H1 (cell line): ENCODE measurements at regions not wholly inside any gene's neighbourhood (a gene's known extent, or its start where the extent isn't known, plus 50 kb on each side); places are given as distances from the start of the nearest gene placed in this dataset.

Experiments
- CTCF ChIA-PET: fragments of 300-600 bp; sonication (Branson Sonifier 250); formaldehyde crosslinking; loops from one replicate; lab custom pipeline; 2021; ENCODE audit not compliant: partially characterized antibody; lab: Charles Lee
- POLR2A ChIA-PET: fragments of 300-600 bp; sonication (Branson Sonifier 250); formaldehyde crosslinking; loops from one replicate; lab custom pipeline; 2021; ENCODE audit warnings: inconsistent platforms; ENCODE audit not compliant: partially characterized antibody; lab: Charles Lee
- DNase-seq, 2 experiments: peaks; one replicate each; pipeline versions ENCODE4 v3.0.0 to v3.0.0-alpha.2; 2010 to 2022; ENCODE audit warnings: low spot score in 2 of 2, low read depth in 1 of 2, mixed read lengths in 1 of 2
- FAIRE-seq: peaks from 2 replicates; lab custom pipeline; 2011; peaks lifted over from hg19 to GRCh38; lab: Jason Lieb, UNC
- H2AFZ ChIP-seq: 2 replicates; pipeline ENCODE4 v1.8.1; 2012; ENCODE audit warnings: low read length, inconsistent platforms
- H2AK5ac ChIP-seq: 2 replicates; pipeline ENCODE4 v1.6.1; 2013; ENCODE audit warnings: low read depth, low read length
- H2BK120ac ChIP-seq: replicated peaks from 2 replicates; pipeline ENCODE3; 2013; ENCODE audit warnings: low read depth, low read length, inconsistent platforms
- H2BK12ac ChIP-seq: 2 replicates; pipeline ENCODE4 v1.6.1; 2013; ENCODE audit warnings: low read depth, low read length
- H2BK15ac ChIP-seq: 2 replicates; pipeline ENCODE4 v1.6.1; 2013; ENCODE audit warnings: low read length
- H2BK20ac ChIP-seq: 2 replicates; pipeline ENCODE4 v1.6.1; 2013; ENCODE audit warnings: low read length
- H2BK5ac ChIP-seq: 2 replicates; pipeline ENCODE4 v1.6.1; 2013; ENCODE audit warnings: low read depth, low read length
- H3K14ac ChIP-seq: 2 replicates; pipeline ENCODE4 v1.6.1; 2013; ENCODE audit warnings: inconsistent platforms; ENCODE audit not compliant: insufficient read length
- H3K18ac ChIP-seq: 2 replicates; pipeline ENCODE4 v1.6.1; 2013; ENCODE audit warnings: low read length; ENCODE audit errors: extremely low read depth
- H3K23ac ChIP-seq: 2 replicates; pipeline ENCODE4 v1.6.1; 2013; ENCODE audit warnings: inconsistent platforms; ENCODE audit not compliant: insufficient read length
- H3K23me2 ChIP-seq: 2 replicates; pipeline ENCODE4 v1.6.1; 2013; ENCODE audit warnings: low read depth, low read length
- H3K27ac ChIP-seq: 2 replicates; pipeline ENCODE4 v1.6.1; 2011; ENCODE audit warnings: low read depth, low read length, inconsistent platforms
- H3K27me3 ChIP-seq, 4 experiments: replicated peaks in 1 of 4; 1 replicate in 1 of 4; 2 replicates in 3 of 4; pipeline versions ENCODE4 v1.6.1 to v1.8.1; 2011 to 2013; ENCODE audit warnings: low read length in 3 of 4, mild to moderate bottlenecking in 3 of 4, inconsistent platforms in 2 of 4, mixed read lengths in 2 of 4, moderate library complexity in 1 of 4; ENCODE audit not compliant: control insufficient read depth in 3 of 4, insufficient read depth in 3 of 4; ENCODE audit errors: extremely low read depth in 1 of 4
- H3K36me3 ChIP-seq, 4 experiments: 2 replicates each; pipeline versions ENCODE4 v1.6.1 to v1.8.1; 2011 to 2013; ENCODE audit warnings: mild to moderate bottlenecking in 4 of 4, low read length in 3 of 4, moderate library complexity in 2 of 4, control low read depth in 1 of 4, inconsistent platforms in 1 of 4; ENCODE audit not compliant: insufficient read depth in 4 of 4, control insufficient read depth in 2 of 4
- H3K4ac ChIP-seq: replicated peaks from 2 replicates; pipeline ENCODE3; 2013; ENCODE audit warnings: low read length, low read depth, mixed read lengths, inconsistent platforms; ENCODE audit not compliant: insufficient read length
- H3K4me1 ChIP-seq, 4 experiments: replicated peaks in 1 of 4; 1 replicate in 1 of 4; 2 replicates in 3 of 4; pipeline versions ENCODE4 v1.6.1 to v1.8.1; 2011 to 2013; ENCODE audit warnings: low read length in 3 of 4, inconsistent platforms in 2 of 4, mixed read lengths in 1 of 4; ENCODE audit not compliant: insufficient read depth in 4 of 4, control insufficient read depth in 3 of 4
- H3K4me2 ChIP-seq, 2 experiments: 2 replicates each; pipeline versions ENCODE4 v1.6.1 to v1.8.1; 2011 to 2013; ENCODE audit warnings: low read depth in 2 of 2, low read length in 2 of 2, control low read depth in 1 of 2, inconsistent platforms in 1 of 2, mild to moderate bottlenecking in 1 of 2; ENCODE audit not compliant: insufficient read depth in 1 of 2
- H3K4me3 ChIP-seq, 4 experiments: fragments of 200-600, 300-600 bp in 1 of 4; sonication (generic), shearing (Covaris generic), sonication (Bioruptor Twin) in 1 of 4; 2 replicates each; pipeline versions ENCODE4 v1.5.1 to v1.8.1; 2011 to 2016; ENCODE audit warnings: low read length in 4 of 4, low read depth in 3 of 4, control low read depth in 2 of 4, inconsistent platforms in 2 of 4, mild to moderate bottlenecking in 2 of 4, mixed read lengths in 1 of 4, moderate library complexity in 1 of 4; ENCODE audit not compliant: insufficient read depth in 2 of 4; ENCODE audit errors: extremely low read depth in 1 of 4
- H3K56ac ChIP-seq: replicated peaks from 2 replicates; pipeline ENCODE3; 2013; ENCODE audit warnings: low read depth, mild to moderate bottlenecking, mixed read lengths, low read length, inconsistent platforms; ENCODE audit not compliant: insufficient read length
- H3K79me1 ChIP-seq: 2 replicates; pipeline ENCODE4 v1.6.1; 2013; ENCODE audit warnings: low read depth, low read length, control low read depth
- H3K79me2 ChIP-seq, 2 experiments: 2 replicates each; pipeline versions ENCODE4 v1.6.1 to v1.8.1; 2012 to 2013; ENCODE audit warnings: low read length in 2 of 2, mild to moderate bottlenecking in 2 of 2, inconsistent platforms in 1 of 2; ENCODE audit not compliant: insufficient read depth in 2 of 2, control insufficient read depth in 1 of 2
- H3K9ac ChIP-seq, 4 experiments: replicated peaks in 1 of 4; 1 replicate in 1 of 4; 2 replicates in 3 of 4; pipeline versions ENCODE4 v1.6.1 to v1.8.1; 2011 to 2013; ENCODE audit warnings: low read depth in 3 of 4, low read length in 3 of 4, control low read depth in 2 of 4, mild to moderate bottlenecking in 2 of 4, moderate library complexity in 2 of 4, inconsistent platforms in 1 of 4; ENCODE audit errors: extremely low read depth in 1 of 4
- H3K9me3 ChIP-seq, 2 experiments: 2 replicates each; pipeline versions ENCODE4 v1.6.1 to v1.8.1; 2012 to 2013; ENCODE audit warnings: mild to moderate bottlenecking in 2 of 2, moderate library complexity in 2 of 2, control low read depth in 1 of 2, inconsistent platforms in 1 of 2, low read depth in 1 of 2, low read length in 1 of 2, mixed read lengths in 1 of 2; ENCODE audit not compliant: insufficient read depth in 2 of 2
- H4K20me1 ChIP-seq, 2 experiments: replicated peaks in 1 of 2; 2 replicates each; pipeline versions ENCODE3 to v1.8.1; 2011 to 2013; ENCODE audit warnings: inconsistent platforms in 2 of 2, low read length in 2 of 2, mild to moderate bottlenecking in 1 of 2; ENCODE audit not compliant: insufficient read depth in 2 of 2, control insufficient read depth in 1 of 2
- H4K5ac ChIP-seq: 2 replicates; pipeline ENCODE4 v1.6.1; 2013; ENCODE audit warnings: low read length, low read depth, mixed read lengths, inconsistent platforms; ENCODE audit not compliant: insufficient read length
- H4K8ac ChIP-seq: 2 replicates; pipeline ENCODE4 v1.8.0; 2013; ENCODE audit warnings: mild to moderate bottlenecking, moderate library complexity, low read length, inconsistent platforms; ENCODE audit not compliant: insufficient read depth; ENCODE audit errors: extremely low read depth
- H4K91ac ChIP-seq: replicated peaks from 2 replicates; pipeline ENCODE3; 2013; ENCODE audit warnings: low read length, mixed read lengths, inconsistent platforms; ENCODE audit not compliant: insufficient read length
- ATF3 ChIP-seq: IDR thresholded peaks from 2 replicates; pipeline ENCODE4 v1.6.1; 2011; ENCODE audit warnings: low read depth, mild to moderate bottlenecking, low read length; ENCODE audit not compliant: insufficient read depth
- BCL11A ChIP-seq, 2 experiments: IDR thresholded peaks; one replicate each; pipeline ENCODE4 v1.6.1; 2011; ENCODE audit warnings: low read depth in 2 of 2, low read length in 2 of 2, mild to moderate bottlenecking in 2 of 2
- JUND ChIP-seq: IDR thresholded peaks from 2 replicates; pipeline ENCODE4 v1.6.1; 2011; ENCODE audit warnings: mild to moderate bottlenecking, improper control_type of control experiment, low read length
- POLR2A ChIP-seq, 2 experiments: IDR thresholded peaks; 1 replicate in 1 of 2; 2 replicates in 1 of 2; pipeline ENCODE4 v1.6.1; 2011; ENCODE audit warnings: low read depth in 2 of 2, low read length in 2 of 2, mild to moderate bottlenecking in 2 of 2; ENCODE audit errors: control extremely low read depth in 1 of 2
- POU5F1 ChIP-seq: IDR thresholded peaks from 2 replicates; pipeline ENCODE4 v1.6.1; 2011; ENCODE audit warnings: low read depth, mild to moderate bottlenecking, low read length, moderate library complexity
- RBBP5 ChIP-seq: IDR thresholded peaks from 2 replicates; pipeline ENCODE4 v1.7.1; 2012; ENCODE audit warnings: low read depth, mild to moderate bottlenecking, inconsistent platforms, low read length, moderate library complexity, borderline replicate concordance
- RNF2 ChIP-seq: fragments of 200-900, 300-1000 bp; sonication (generic); IDR thresholded peaks from 2 replicates; pipeline ENCODE4 v1.7.1; 2016; ENCODE audit warnings: borderline replicate concordance, low read depth, mild to moderate bottlenecking, antibody characterized with exemption, low read length; ENCODE audit not compliant: poor library complexity, severe bottlenecking; ENCODE audit errors: missing control alignments
- SAP30 ChIP-seq: fragments of 300-600 bp; sonication (generic); IDR thresholded peaks from 2 replicates; pipeline ENCODE4 v1.7.1; 2012; ENCODE audit warnings: low read length, moderate library complexity, mild to moderate bottlenecking, inconsistent platforms; ENCODE audit not compliant: insufficient read depth, insufficient replicate concordance
- SIX5 ChIP-seq: IDR thresholded peaks from 2 replicates; pipeline ENCODE4 v1.6.1; 2011; ENCODE audit warnings: mild to moderate bottlenecking, low read depth, low read length
- SP1 ChIP-seq: IDR thresholded peaks from 2 replicates; pipeline ENCODE4 v1.6.1; 2011; ENCODE audit warnings: low read depth, low read length
- SP2 ChIP-seq: IDR thresholded peaks from 2 replicates; pipeline ENCODE4 v1.6.1; 2012; ENCODE audit warnings: mild to moderate bottlenecking, low read length, inconsistent platforms
- SUZ12 ChIP-seq: fragments of 200-600 bp; sonication (generic); IDR thresholded peaks from 2 replicates; pipeline ENCODE4 v1.6.1; 2012; ENCODE audit warnings: mild to moderate bottlenecking, inconsistent platforms, low read length, moderate library complexity, mixed read lengths
- TAF1 ChIP-seq: IDR thresholded peaks from 2 replicates; pipeline ENCODE4 v1.6.1; 2011; ENCODE audit warnings: mild to moderate bottlenecking, low read depth, low read length
- YY1 ChIP-seq: IDR thresholded peaks from 2 replicates; pipeline ENCODE4 v1.6.1; 2011; ENCODE audit warnings: low read depth, mild to moderate bottlenecking, low read length
- ZNF274 ChIP-seq: IDR thresholded peaks from 2 replicates; pipeline ENCODE4 v1.7.0; 2012; ENCODE audit warnings: low read length, borderline replicate concordance; ENCODE audit errors: extremely low read depth
- WGBS, 2 experiments: shearing (Covaris generic) in 1 of 2; methylation state at CpG; one replicate each; pipeline versions ENCODE4 v1.1.6 to v1.1.7; 2013 to 2015; ENCODE audit warnings: low lambda C conversion rate in 2 of 2, mixed read lengths in 2 of 2, inconsistent platforms in 1 of 2, low coverage in 1 of 2, missing lambda C conversion rate in 1 of 2; ENCODE audit not compliant: insufficient replicate concordance in 2 of 2, insufficient coverage in 1 of 2, insufficient read length in 1 of 2; ENCODE audit errors: extremely low coverage in 1 of 2, missing lambda C conversion rate in 1 of 2; 5-methylcytosine and 5-hydroxymethylcytosine counted together

DNA sequence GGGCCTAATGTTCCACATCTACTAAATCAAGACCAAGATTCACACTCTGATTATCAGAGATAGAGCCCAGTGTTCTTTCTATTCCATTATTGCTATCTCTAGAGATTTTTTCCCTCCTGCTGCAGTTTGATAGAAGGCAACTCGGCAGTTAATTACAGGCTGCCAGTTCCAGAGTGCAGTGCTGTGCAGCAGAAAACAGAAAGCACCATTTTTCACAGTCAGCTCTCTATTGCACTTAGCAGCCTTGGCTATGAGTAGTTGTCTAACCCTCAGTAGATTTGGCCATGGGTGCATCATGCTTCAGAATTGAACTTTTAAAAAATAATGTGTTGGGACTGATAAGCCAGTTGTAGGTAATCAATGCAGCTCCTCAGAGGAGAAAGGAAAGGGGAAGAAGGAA lies 295.3 kb downstream of the MID1IP1 start:
- Histone ChIP-seq H3K18ac (no peak overlapping the region), H4K91ac (no peak overlapping the region), H3K27ac (no peak overlapping the region), H3K36me3 (no peaks in the 10 kb centered on the region), H3K4me1 (0 out of 7 replicates have a peak, but pooled peaks cover 0 to 5% (median 0%) of the 10 kb centered on the region in 4 experiments), H4K5ac (no peak overlapping the region), H2BK120ac (no peak overlapping the region), H2BK5ac (no peak overlapping the region), H2BK15ac (no peak overlapping the region), H2AK5ac (no peak overlapping the region), H2BK12ac (no peak overlapping the region), H3K9me3 (no peaks in the 10 kb centered on the region), H3K23me2 (no peaks in the 10 kb centered on the region), H3K14ac (no peak overlapping the region), H3K23ac (no peak overlapping the region), H4K8ac (no peak overlapping the region), H3K4me3 (no peak overlapping the region), H3K56ac (no peak overlapping the region), H3K4me2 (no peak overlapping the region), H2AFZ (no peak overlapping the region), H3K27me3 (no peaks in the 10 kb centered on the region), H3K9ac (no peak overlapping the region), H3K4ac (no peak overlapping the region), H2BK20ac (no peak overlapping the region), H3K79me2 (no peaks in the 10 kb centered on the region), H3K79me1 (no peaks in the 10 kb centered on the region), H4K20me1 (no peaks in the 10 kb centered on the region)
- ChIA-PET POLR2A (interaction anchor here (0.7 kb wide), 1 partner anchor 293 kb away, joined by 3 read pairs; no protein-coding TSS in a partner anchor), CTCF (no interaction called here)
- WGBS, 2 experiments = 83% methylated on average over 1 of the region's 1 CpG; no CpG with 5 or more reads in 1 of the 2 experiments
- DNase-seq = no peak
- no peak for FAIRE-seq
- no peak for TF ChIP-seq POU5F1
- TF ChIP-seq SIX5 = no peak
- TF ChIP-seq RNF2 = no peak
- TF ChIP-seq POLR2A (IDR thresholded peaks at IDR 0.05; ENCODE audit: control extremely low read depth in 1 of 2, low read depth in 2 of 2, low read length in 2 of 2) = no peak
- no peak for TF ChIP-seq TAF1
- no peak for TF ChIP-seq ATF3
- no peak for TF ChIP-seq JUND
- TF ChIP-seq RBBP5 = no peak
- TF ChIP-seq ZNF274 = no peak
- no peak for TF ChIP-seq SAP30
- no peak for TF ChIP-seq SUZ12
- TF ChIP-seq SP2 = no peak
- no peak for TF ChIP-seq YY1
- TF ChIP-seq SP1 = no peak
- TF ChIP-seq BCL11A (IDR thresholded peaks at IDR 0.05; ENCODE audit: low read depth in 2 of 2, low read length in 2 of 2) = no peak
